ENCODE measurements at regions not wholly inside any gene's neighbourhood (a gene's known extent, or its start where the extent isn't known, plus 50 kb on each side); places are given as distances from the start of the nearest gene placed in this dataset.

GRCh38 chr16:8023326-8023725, 567.0 kb downstream of the TMEM114 start:
- intact Hi-C loops (cut with DNase I) = no loop called here
- DNase-seq (ENCODE audit: low spot score) = no peak

GRCh38 chr16:8005096-8005860, 585.0 kb downstream of the TMEM114 start:
- DNase-seq (ENCODE audit: low spot score) = no peak
- intact Hi-C loops (cut with DNase I) = no loop called here

GRCh38 chr16:7998789-7999453, 591.4 kb downstream of the TMEM114 start:
- DNase-seq (ENCODE audit: low spot score) = no peak

GRCh38 chr16:7997966-7998365, 592.3 kb downstream of the TMEM114 start:
- intact Hi-C loops (cut with DNase I) = no loop called here
- no peak for DNase-seq (ENCODE audit: low spot score)

More at GRCh38 chr16:7998789-7999453, 591.4 kb downstream of the TMEM114 start:
- intact Hi-C loops (cut with DNase I) = no loop called here

GRCh38 chr16:7992616-7993015, 597.7 kb downstream of the TMEM114 start:
- no peak for DNase-seq (ENCODE audit: low spot score)
- intact Hi-C loops (cut with DNase I) = no loop called here

DNA sequence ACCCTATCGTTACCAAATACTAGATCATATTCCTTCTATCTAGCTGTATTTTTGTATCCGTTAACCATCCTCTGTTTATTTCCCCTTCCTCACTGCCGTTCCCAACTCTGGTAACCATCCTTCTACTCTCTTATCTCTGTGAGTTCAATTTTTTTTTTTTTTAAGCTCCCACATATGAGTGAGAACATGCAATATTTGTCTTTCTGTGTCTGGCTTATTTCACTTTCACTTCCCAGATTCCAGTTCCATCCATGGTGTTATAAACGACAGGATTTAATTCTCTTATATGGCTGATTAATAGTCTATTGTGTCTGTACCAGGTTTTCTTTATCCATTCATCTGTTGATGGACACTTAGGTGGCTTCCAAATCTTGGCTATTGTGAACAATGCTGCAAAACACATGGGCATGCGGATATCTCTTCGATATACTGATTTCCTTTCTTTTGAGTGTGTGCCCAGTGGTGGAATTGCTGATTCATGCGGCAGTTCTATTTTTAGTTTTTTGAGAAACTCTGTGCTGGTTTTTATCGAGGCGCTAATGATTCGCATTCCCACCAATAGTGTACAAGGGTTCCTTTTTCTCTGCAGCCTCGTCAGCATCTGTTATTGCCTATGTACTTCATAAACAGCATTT, 599.6 kb downstream of the TMEM114 start:
- no peak for DNase-seq (ENCODE audit: low spot score)
- intact Hi-C loops (cut with DNase I) = no loop called here

DNA sequence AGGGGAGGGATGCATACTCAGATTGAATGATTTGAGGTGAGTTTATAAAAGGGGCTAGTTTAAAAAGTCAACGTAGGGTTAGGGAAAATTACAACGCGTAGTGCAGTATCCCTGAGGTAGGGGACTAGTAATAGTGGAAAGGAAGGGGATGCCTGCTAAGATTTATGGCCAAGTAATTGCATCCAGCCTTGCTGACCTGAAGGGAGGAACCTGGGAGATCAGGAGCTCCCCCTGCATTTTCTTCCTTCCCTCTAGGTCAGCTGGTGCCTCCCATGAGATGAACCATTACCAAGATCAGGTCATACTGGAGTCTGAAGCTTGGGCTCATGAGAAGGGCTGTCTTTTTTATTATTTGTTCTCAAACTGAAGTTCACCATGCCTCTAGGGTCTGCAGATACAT, 606.6 kb downstream of the TMEM114 start:
- intact Hi-C loops (cut with DNase I) = no loop called here
- no peak for DNase-seq (ENCODE audit: low spot score)

GRCh38 chr16:7980133-7980483, 610.2 kb downstream of the TMEM114 start:
- DNase-seq (ENCODE audit: low spot score) = no peak
- intact Hi-C loops (cut with DNase I) = no loop called here

GRCh38 chr16:7979448-7980132, 610.7 kb downstream of the TMEM114 start:
- intact Hi-C loops (cut with DNase I) = no loop called here
- no peak for DNase-seq (ENCODE audit: low spot score)

GRCh38 chr16:7976563-7976962, 613.7 kb downstream of the TMEM114 start:
- intact Hi-C loops (cut with DNase I) = no loop called here
- no peak for DNase-seq (ENCODE audit: low spot score)

DNA sequence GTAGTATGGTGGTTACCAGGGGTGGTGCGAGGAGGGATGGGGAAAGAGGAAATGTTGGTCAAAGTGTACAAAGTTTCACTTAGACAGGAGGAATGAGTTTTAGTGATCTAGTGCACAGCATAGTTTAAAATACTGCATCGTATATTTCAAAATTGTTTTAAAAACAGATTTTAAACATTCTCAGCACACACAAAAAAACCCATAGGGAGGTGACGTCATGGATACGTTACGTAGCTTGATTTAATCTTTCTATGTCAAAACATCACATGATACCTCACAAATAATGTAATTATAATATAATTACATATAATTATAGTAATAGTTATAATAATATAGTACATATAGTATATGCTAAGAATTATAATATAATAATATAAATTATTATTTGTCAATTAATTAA, 614.2 kb downstream of the TMEM114 start:
- intact Hi-C loops (cut with DNase I) = no loop called here
- no peak for DNase-seq (ENCODE audit: low spot score)

DNA sequence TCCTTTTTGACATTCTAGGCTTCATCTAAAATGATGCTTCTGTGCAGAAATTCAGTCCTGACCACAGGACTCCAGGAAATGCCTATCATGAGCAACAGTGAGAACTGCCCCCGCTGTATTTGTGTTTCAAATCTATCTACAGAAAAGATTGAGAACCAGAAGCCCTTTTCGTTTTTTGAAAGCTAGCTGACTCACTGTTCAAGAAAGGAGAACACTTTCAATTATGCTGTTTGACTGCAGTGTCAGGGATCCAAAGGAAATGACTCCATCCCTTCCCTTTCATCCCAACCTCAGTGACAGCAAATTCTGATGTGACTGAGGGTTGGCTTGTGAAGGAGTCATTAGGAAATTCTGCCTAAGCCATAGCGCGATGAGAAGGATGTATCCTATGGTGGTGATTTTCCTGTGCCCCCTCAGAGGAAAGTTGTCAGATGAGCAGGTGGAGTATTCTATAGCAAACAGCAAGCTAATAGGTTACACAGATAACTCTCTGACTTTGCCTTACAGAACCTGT, 622.3 kb downstream of the TMEM114 start:
- DNase-seq (ENCODE audit: low spot score) = no peak
- intact Hi-C loops (cut with DNase I) = no loop called here

- no peak for DNase-seq (ENCODE audit: low spot score)
- intact Hi-C loops (cut with DNase I) = no loop called here
Measured at GRCh38 chr16:7964744-7965143, 625.6 kb downstream of the TMEM114 start.

GRCh38 chr16:7964167-7964566, 626.1 kb downstream of the TMEM114 start:
- DNase-seq (ENCODE audit: low spot score) = no peak

DNA sequence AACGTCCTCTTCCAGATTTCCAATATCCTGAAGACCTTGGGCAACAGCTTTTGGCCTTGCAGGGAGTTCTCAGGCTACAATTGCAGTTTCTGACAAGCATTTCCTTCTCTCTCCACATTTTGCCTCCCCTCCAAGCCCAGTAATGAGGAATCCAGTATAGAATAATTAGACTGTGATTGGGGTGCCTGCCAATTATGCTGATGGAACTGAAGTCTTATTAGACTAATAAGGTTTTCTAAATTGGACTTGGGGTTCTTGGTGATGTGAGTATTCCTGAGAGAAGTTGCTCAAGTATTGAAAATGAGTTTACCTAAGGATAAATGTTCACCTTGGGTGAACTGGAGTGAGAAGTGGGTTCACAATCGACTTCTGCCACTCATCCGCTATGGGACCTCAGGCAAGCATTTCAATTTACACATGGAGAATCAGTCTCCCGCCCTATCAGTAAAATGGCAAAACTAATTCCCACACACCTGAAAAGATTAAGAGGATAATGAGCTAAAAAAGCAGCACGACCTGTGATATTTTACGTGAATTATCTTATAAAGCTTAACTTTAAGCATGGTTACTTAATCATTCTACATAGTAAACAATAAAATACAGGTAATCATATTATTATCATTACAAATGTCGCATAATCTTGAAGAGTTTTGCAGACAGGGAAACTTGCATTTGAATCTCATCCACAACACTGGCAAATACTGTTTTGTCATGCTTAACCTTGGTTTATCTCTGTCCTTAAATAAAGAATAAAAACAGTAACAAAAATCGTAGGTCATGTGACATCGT, 628.0 kb downstream of the TMEM114 start:
- intact Hi-C loops (cut with DNase I) = no loop called here

More at GRCh38 chr16:7964167-7964566, 626.1 kb downstream of the TMEM114 start:
- intact Hi-C loops (cut with DNase I) = no loop called here

GRCh38 chr16:7957151-7957550, 624.5 kb downstream of the RBFOX1 start:
- intact Hi-C loops (cut with DNase I) = no loop called here
- DNase-seq (ENCODE audit: low spot score) = no peak

More for the DNA sequence above, 628.0 kb downstream of the TMEM114 start:
- DNase-seq (ENCODE audit: low spot score) = no peak

DNA sequence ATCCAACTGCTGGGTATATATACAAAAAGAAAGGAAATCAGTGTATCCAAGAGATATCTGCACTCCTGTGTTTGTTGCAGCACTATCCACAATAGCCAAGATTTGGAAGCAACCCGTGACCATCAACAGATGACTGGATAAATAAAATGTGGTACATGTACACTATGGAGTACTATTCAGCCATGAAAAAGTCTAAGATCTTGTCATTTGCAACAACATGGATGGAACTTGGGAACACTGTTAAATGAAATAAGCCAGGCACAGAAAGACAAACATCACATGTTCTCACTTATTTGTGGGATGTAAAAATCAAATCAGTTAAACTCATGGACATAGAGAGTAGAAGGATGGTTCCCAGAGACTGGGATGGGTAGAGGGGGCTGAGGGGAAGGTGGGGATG, 620.7 kb downstream of the RBFOX1 start:
- intact Hi-C loops (cut with DNase I) = no loop called here
- no peak for DNase-seq (ENCODE audit: low spot score)

GRCh38 chr16:7946142-7946541, 613.5 kb downstream of the RBFOX1 start:
- intact Hi-C loops (cut with DNase I) = no loop called here
- no peak for DNase-seq (ENCODE audit: low spot score)

- DNase-seq (ENCODE audit: low spot score) = no peak
- intact Hi-C loops (cut with DNase I) = no loop called here
Measured at GRCh38 chr16:7938175-7938574, 605.5 kb downstream of the RBFOX1 start.
